ENCODE measurements at regions not wholly inside any gene's neighbourhood (a gene's known extent, or its start where the extent isn't known, plus 50 kb on each side); places are given as distances from the start of the nearest gene placed in this dataset.

DNA sequence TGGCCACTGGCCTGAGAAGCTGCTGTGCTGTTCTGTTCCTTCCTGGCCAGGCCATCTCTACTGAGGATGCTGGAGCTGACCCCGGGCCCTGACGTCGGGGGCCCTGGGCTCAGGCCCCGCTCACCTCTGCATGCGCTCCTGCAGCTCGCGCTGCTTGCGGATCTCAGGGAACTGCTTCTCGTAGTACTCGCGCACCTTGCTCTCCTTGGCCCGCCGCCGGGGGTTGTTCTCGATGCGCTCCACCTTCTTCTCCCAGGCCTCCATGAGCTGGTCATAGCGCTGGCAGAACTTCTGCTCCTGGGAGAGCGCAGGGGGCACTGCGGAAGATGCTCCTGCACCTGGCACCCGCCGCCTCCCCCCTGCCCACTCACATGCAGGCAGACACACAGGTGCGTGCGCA, 135.6 kb downstream of the RFLNA start:
- TF ChIP-seq ELF4 (IDR thresholded peaks at IDR 0.05) (no peak), LEF1 (IDR thresholded peaks at IDR 0.05; ENCODE audit: borderline replicate concordance) (no peak), ZNF384 (IDR thresholded peaks at IDR 0.05) (no peak), BHLHE40 (IDR thresholded peaks at IDR 0.05; ENCODE audit: borderline replicate concordance) (no peak), NFRKB (IDR thresholded peaks at IDR 0.05) (no peak), CTBP1 (IDR thresholded peaks at IDR 0.05; ENCODE audit: borderline replicate concordance) (no peak), TARDBP (IDR thresholded peaks at IDR 0.05) (no peak), HDGF (IDR thresholded peaks at IDR 0.05; ENCODE audit: borderline replicate concordance) (no peak), FOXM1 (IDR thresholded peaks at IDR 0.05; ENCODE audit: borderline replicate concordance) (no peak), ARNT (IDR thresholded peaks at IDR 0.05) (no peak), L3MBTL2 (conservative IDR thresholded peaks at IDR 0.05) (no peak)
- TF ChIP-seq, protein P1, sequence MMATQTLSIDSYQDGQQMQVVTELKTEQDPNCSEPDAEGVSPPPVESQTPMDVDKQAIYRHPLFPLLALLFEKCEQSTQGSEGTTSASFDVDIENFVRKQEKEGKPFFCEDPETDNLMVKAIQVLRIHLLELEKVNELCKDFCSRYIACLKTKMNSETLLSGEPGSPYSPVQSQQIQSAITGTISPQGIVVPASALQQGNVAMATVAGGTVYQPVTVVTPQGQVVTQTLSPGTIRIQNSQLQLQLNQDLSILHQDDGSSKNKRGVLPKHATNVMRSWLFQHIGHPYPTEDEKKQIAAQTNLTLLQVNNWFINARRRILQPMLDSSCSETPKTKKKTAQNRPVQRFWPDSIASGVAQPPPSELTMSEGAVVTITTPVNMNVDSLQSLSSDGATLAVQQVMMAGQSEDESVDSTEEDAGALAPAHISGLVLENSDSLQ (IDR thresholded peaks at IDR 0.05): no peak
